CD4-positive, alpha-beta memory T cell (primary cell): ENCODE measurements at regions not wholly inside any gene's neighbourhood (a gene's known extent, or its start where the extent isn't known, plus 50 kb on each side); places are given as distances from the start of the nearest gene placed in this dataset.

Experiments used
- CTCF ChIA-PET: fragments of 350-600 bp; sonication (Branson Sonifier 250); formaldehyde crosslinking; loops from one replicate; lab custom pipeline; 2021; ENCODE audit warnings: inconsistent platforms; ENCODE audit not compliant: partially characterized antibody; lab: Charles Lee
- POLR2A ChIA-PET: fragments of 350-600 bp; sonication (Branson Sonifier 250); formaldehyde crosslinking; loops from one replicate; lab custom pipeline; 2021; ENCODE audit not compliant: partially characterized antibody; lab: Charles Lee
- DNase-seq, 5 donors: peaks; one replicate each; pipeline versions ENCODE4 v3.0.0 to v3.0.0-alpha.2; 2020 to 2022; ENCODE audit warnings: mixed read lengths in 1 of 5
- H3K27ac ChIP-seq: one replicate; pipeline ENCODE4 v1.7.0; 2013; ENCODE audit warnings: low read depth, low read length
- H3K27me3 ChIP-seq: 2 replicates; pipeline ENCODE4 v1.7.0; 2013; ENCODE audit warnings: mild to moderate bottlenecking, low read length, moderate library complexity; ENCODE audit not compliant: insufficient read depth
- H3K36me3 ChIP-seq: 2 replicates; pipeline ENCODE4 v1.7.0; 2013; ENCODE audit warnings: mild to moderate bottlenecking, low read length, moderate library complexity; ENCODE audit not compliant: insufficient read depth
- H3K4me1 ChIP-seq: 2 replicates; pipeline ENCODE4 v1.7.0; 2013; ENCODE audit warnings: mild to moderate bottlenecking, low read length, moderate library complexity; ENCODE audit not compliant: insufficient read depth
- H3K4me3 ChIP-seq, 2 donors: one replicate each; pipeline ENCODE4 v1.7.0; 2013; ENCODE audit warnings: low read length in 2 of 2, mild to moderate bottlenecking in 1 of 2
- H3K9me3 ChIP-seq, 2 donors: one replicate each; pipeline ENCODE4 v1.7.0; 2013; ENCODE audit warnings: low read length in 2 of 2, control low read depth in 1 of 2; ENCODE audit not compliant: control insufficient read depth in 1 of 2
- H3K27ac Mint-ChIP-seq, 7 donors: one replicate each; pipeline ENCODE4 v1.8.0; 2020 to 2021; ENCODE audit warnings: mixed read lengths in 7 of 7, mild to moderate bottlenecking in 6 of 7, inconsistent platforms in 3 of 7, moderate library complexity in 3 of 7
- H3K27me3 Mint-ChIP-seq, 2 donors: one replicate each; pipeline ENCODE4 v1.8.0; 2020 to 2021; ENCODE audit warnings: mixed read lengths in 2 of 2
- H3K36me3 Mint-ChIP-seq, 2 donors: one replicate each; pipeline ENCODE4 v1.8.0; 2020 to 2021; ENCODE audit warnings: mixed read lengths in 2 of 2, inconsistent platforms in 1 of 2, mild to moderate bottlenecking in 1 of 2
- H3K4me1 Mint-ChIP-seq, 4 donors: one replicate each; pipeline ENCODE4 v1.8.0; 2020 to 2021; ENCODE audit warnings: mixed read lengths in 4 of 4, mild to moderate bottlenecking in 1 of 4
- H3K4me3 Mint-ChIP-seq, 8 donors: one replicate each; pipeline ENCODE4 v1.8.0; 2020 to 2021; ENCODE audit warnings: mixed read lengths in 8 of 8, mild to moderate bottlenecking in 7 of 8, moderate library complexity in 6 of 8, inconsistent platforms in 3 of 8
- H3K9me3 Mint-ChIP-seq, 8 donors: one replicate each; pipeline ENCODE4 v1.8.0; 2020 to 2021; ENCODE audit warnings: mixed read lengths in 8 of 8, mild to moderate bottlenecking in 5 of 8, inconsistent platforms in 3 of 8, moderate library complexity in 1 of 8
- intact Hi-C: fragments of 100-400 bp; cut with micrococcal nuclease; formaldehyde crosslinking; loops from one replicate; pipeline ENCODE4 v1.15.1; 2023

DNA sequence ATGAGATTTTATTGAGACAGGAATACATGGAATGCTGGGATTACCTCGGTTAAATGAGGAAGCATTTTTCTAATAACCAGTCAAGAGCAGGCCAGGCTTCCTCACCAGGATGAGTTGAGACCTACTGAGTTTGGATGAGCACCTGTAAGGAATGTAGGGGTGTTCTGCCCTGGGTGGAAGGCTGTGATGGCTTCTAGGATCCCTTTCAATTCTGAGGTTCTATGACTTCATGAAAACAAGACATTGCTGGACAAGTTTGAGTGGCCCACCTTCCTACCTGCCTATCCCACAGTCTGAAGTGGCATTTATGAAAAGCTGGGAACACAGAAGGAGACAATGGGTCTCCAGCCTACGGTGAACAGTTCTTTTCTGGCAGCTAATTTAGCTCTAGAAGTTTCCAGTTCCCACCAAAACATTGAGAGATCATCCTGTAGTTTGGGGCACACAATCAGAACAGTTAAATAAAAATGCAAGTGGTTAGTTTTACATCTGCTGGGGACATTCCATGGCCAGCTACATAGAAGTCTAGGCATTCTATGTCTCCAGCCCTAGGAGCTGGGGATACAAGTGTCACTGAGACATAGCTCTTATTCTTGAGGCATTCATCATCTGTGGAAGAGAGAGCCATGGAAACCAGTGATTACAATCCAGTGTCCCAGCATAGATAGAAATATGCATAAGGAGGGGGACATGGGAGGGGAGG, 51.3 kb upstream of the TSPAN2 start:
- CTCF ChIA-PET = interaction anchor here (1.1 to 3.5 kb wide), 7 partner anchors 9 to 837 kb away, joined by 3 to 18 read pairs (median 4); no protein-coding TSS in a partner anchor
- Histone ChIP-seq H3K9me3 (no peaks in the 10 kb centered on the region), H3K4me3 (no peak overlapping the region), H3K27ac (no peak overlapping the region), H3K4me1 (peaks cover 7% of the 10 kb centered on the region), H3K27me3 (no peaks in the 10 kb centered on the region), H3K36me3 (no peaks in the 10 kb centered on the region)
- Mint-ChIP-seq H3K4me3 (no peak overlapping the region), H3K36me3 (no peaks in the 10 kb centered on the region), H3K9me3 (no peaks in the 10 kb centered on the region), H3K27ac (no peak overlapping the region), H3K27me3 (peaks cover 18 to 38% of the 10 kb centered on the region in 2 donors), H3K4me1 (peaks cover 0 to 4% (median 1%) of the 10 kb centered on the region in 4 donors)
- no peak for DNase-seq
- intact Hi-C loops = no loop called here
- POLR2A ChIA-PET = no interaction called here

DNA sequence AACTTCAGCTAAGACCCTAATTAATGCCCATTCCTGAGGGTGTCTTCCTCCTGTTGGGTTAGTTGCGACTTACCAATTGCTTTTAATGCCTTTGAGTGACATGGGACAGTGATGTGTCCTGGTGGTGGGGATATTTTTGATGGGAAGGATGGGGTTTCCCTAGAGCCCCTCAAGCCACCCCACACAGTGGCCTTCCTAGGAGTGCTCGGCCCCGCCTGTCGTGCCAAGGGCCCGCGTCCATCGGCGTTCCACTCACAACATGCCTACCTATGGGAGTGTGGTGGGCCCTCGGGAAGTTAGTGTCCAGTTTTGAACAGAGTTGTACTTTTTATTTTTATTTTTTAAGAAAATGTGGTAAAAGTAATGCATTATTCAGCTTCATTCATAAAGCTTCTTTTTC, 50.1 kb upstream of the TSPAN2 start:
- H3K4me1 Mint-ChIP-seq = peaks cover 0 to 4% (median 1%) of the 10 kb centered on the region in 4 donors
- ChIA-PET POLR2A (no interaction called here), CTCF (interaction anchor here (0.6 to 4.6 kb wide), 13 partner anchors 10 to 842 kb away, joined by 3 to 34 read pairs (median 4); no protein-coding TSS in a partner anchor)
- no peak for DNase-seq
- Histone ChIP-seq H3K9me3 (no peaks in the 10 kb centered on the region), H3K27me3 (no peaks in the 10 kb centered on the region), H3K36me3 (no peaks in the 10 kb centered on the region), H3K4me3 (no peak overlapping the region), H3K27ac (no peak overlapping the region), H3K4me1 (peaks cover 7% of the 10 kb centered on the region)
- H3K27me3 Mint-ChIP-seq = peaks cover 10 to 32% of the 10 kb centered on the region in 2 donors
- H3K9me3 Mint-ChIP-seq = no peaks in the 10 kb centered on the region
- no peaks in the 10 kb centered on the region for H3K36me3 Mint-ChIP-seq
- no peak overlapping the region for H3K27ac Mint-ChIP-seq
- intact Hi-C loops = loop anchor here (1.0 kb wide), 1 partner anchor 160 kb away; no protein-coding TSS in a partner anchor
- H3K4me3 Mint-ChIP-seq = peak overlapping the region in 6 of 8 donors; percentile 54 to 83 (median 62)
